Natural killer cell (primary cell): ENCODE measurements at regions not wholly inside any gene's neighbourhood (a gene's known extent, or its start where the extent isn't known, plus 50 kb on each side); places are given as distances from the start of the nearest gene placed in this dataset.

Source experiments
- ATAC-seq, 3 donors: fragments of 150-1000 bp in 2 of 3; fragments of 200-7000 bp in 1 of 3; cut with Tn5 transposase; 1 replicate in 1 of 3; 2 replicates in 2 of 3; pipeline ENCODE4 v1.10.0; 2021; ENCODE audit warnings: mild to moderate bottlenecking in 2 of 3, moderate library complexity in 2 of 3
- DNase-seq, 2 donors: peaks; one replicate each; pipeline versions ENCODE4 v3.0.0 to v3.0.0-alpha.2; 2013 to 2021; ENCODE audit warnings: mixed read lengths in 1 of 2
- H3K27ac ChIP-seq: one replicate; pipeline ENCODE4 v1.5.1; 2013; ENCODE audit warnings: mild to moderate bottlenecking, low read length
- H3K27me3 ChIP-seq: one replicate; pipeline ENCODE4 v1.6.1; 2013; ENCODE audit warnings: low read length; ENCODE audit not compliant: control insufficient read depth, insufficient read depth
- H3K36me3 ChIP-seq: one replicate; pipeline ENCODE4 v1.6.1; 2013; ENCODE audit warnings: low read length; ENCODE audit not compliant: control insufficient read depth, insufficient read depth
- H3K4me1 ChIP-seq: one replicate; pipeline ENCODE4 v1.6.1; 2013; ENCODE audit warnings: low read length; ENCODE audit not compliant: control insufficient read depth, insufficient read depth
- H3K4me3 ChIP-seq: one replicate; pipeline ENCODE4 v1.5.1; 2013; ENCODE audit warnings: low read length
- H3K9me3 ChIP-seq: one replicate; pipeline ENCODE4 v1.6.1; 2013; ENCODE audit warnings: low read length; ENCODE audit not compliant: control insufficient read depth, insufficient read depth
- H3K27ac Mint-ChIP-seq, 2 donors: one replicate each; pipeline ENCODE4 v1.8.0; 2022; ENCODE audit warnings: mild to moderate bottlenecking in 2 of 2, mixed read lengths in 2 of 2, moderate library complexity in 1 of 2
- H3K27me3 Mint-ChIP-seq, 2 donors: one replicate each; pipeline ENCODE4 v1.8.0; 2022; ENCODE audit warnings: low read depth in 2 of 2, mixed read lengths in 2 of 2
- H3K36me3 Mint-ChIP-seq: one replicate; pipeline ENCODE4 v1.8.0; 2022; ENCODE audit warnings: mixed read lengths
- H3K4me1 Mint-ChIP-seq, 2 donors: one replicate each; pipeline ENCODE4 v1.8.0; 2022; ENCODE audit warnings: mixed read lengths in 2 of 2
- H3K4me3 Mint-ChIP-seq: one replicate; pipeline ENCODE4 v1.8.0; 2022; ENCODE audit warnings: mild to moderate bottlenecking, moderate library complexity, mixed read lengths
- H3K9me3 Mint-ChIP-seq, 2 donors: one replicate each; pipeline ENCODE4 v1.8.0; 2022; ENCODE audit warnings: mixed read lengths in 2 of 2
- WGBS: methylation state at CpG from one replicate; pipeline ENCODE4 v1.1.7; 2013; ENCODE audit warnings: missing lambda C conversion rate; ENCODE audit not compliant: insufficient coverage; 5-methylcytosine and 5-hydroxymethylcytosine counted together
- intact Hi-C: fragments of 100-400 bp; cut with micrococcal nuclease; formaldehyde crosslinking; loops from one replicate; pipeline ENCODE4 v1.14.2; 2022
- TF ChIP-seq, protein P1 (sequence below): fragments of 200-600 bp; IDR thresholded peaks from one replicate; pipeline ENCODE4 v1.8.0; 2022; ENCODE audit warnings: antibody characterized with exemption

GRCh38 chr7:32285698-32286097, 204.5 kb downstream of the LSM5 start:
- H3K27ac ChIP-seq = no peak overlapping the region
- H3K27me3 ChIP-seq = no peaks in the 10 kb centered on the region
- H3K4me1 ChIP-seq = no peaks in the 10 kb centered on the region
- 50% methylated on average over 1 of the region's 2 CpGs for WGBS
- intact Hi-C loops = no loop called here
- H3K4me1 Mint-ChIP-seq = no peaks in the 10 kb centered on the region
- DNase-seq = no peak
- no peaks in the 10 kb centered on the region for H3K36me3 Mint-ChIP-seq
- H3K9me3 Mint-ChIP-seq = no peaks in the 10 kb centered on the region
- H3K27ac Mint-ChIP-seq = no peak overlapping the region
- no peaks in the 10 kb centered on the region for H3K36me3 ChIP-seq
- H3K9me3 ChIP-seq = no peaks in the 10 kb centered on the region
- no peak overlapping the region for H3K4me3 Mint-ChIP-seq
- H3K4me3 ChIP-seq = no peak overlapping the region
- ATAC-seq = no peak
- TF ChIP-seq, protein P1, sequence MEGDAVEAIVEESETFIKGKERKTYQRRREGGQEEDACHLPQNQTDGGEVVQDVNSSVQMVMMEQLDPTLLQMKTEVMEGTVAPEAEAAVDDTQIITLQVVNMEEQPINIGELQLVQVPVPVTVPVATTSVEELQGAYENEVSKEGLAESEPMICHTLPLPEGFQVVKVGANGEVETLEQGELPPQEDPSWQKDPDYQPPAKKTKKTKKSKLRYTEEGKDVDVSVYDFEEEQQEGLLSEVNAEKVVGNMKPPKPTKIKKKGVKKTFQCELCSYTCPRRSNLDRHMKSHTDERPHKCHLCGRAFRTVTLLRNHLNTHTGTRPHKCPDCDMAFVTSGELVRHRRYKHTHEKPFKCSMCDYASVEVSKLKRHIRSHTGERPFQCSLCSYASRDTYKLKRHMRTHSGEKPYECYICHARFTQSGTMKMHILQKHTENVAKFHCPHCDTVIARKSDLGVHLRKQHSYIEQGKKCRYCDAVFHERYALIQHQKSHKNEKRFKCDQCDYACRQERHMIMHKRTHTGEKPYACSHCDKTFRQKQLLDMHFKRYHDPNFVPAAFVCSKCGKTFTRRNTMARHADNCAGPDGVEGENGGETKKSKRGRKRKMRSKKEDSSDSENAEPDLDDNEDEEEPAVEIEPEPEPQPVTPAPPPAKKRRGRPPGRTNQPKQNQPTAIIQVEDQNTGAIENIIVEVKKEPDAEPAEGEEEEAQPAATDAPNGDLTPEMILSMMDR = no peak
- H3K27me3 Mint-ChIP-seq = peaks cover 0 to 2% of the 10 kb centered on the region in 2 donors

GRCh38 chr7:32283546-32283945, 206.6 kb downstream of the LSM5 start:
- Mint-ChIP-seq H3K4me3 (no peak overlapping the region), H3K27me3 (peaks cover 0 to 5% of the 10 kb centered on the region in 2 donors), H3K9me3 (no peaks in the 10 kb centered on the region), H3K27ac (no peak overlapping the region), H3K4me1 (no peaks in the 10 kb centered on the region), H3K36me3 (no peaks in the 10 kb centered on the region)
- intact Hi-C loops = no loop called here
- Histone ChIP-seq H3K4me3 (no peak overlapping the region), H3K4me1 (no peaks in the 10 kb centered on the region), H3K9me3 (no peaks in the 10 kb centered on the region), H3K27ac (no peak overlapping the region), H3K27me3 (no peaks in the 10 kb centered on the region), H3K36me3 (no peaks in the 10 kb centered on the region)
- ATAC-seq (no peak), DNase-seq (no peak)
- 89% methylated on average over 6 of the region's 6 CpGs for WGBS
- TF ChIP-seq, protein P1 = no peak

GRCh38 chr7:32279500-32279899, 209.3 kb upstream of the PDE1C start:
- no CpG with 5 or more reads among the region's 1 CpG for WGBS
- H3K27ac Mint-ChIP-seq = no peak overlapping the region
- Histone ChIP-seq H3K9me3 (no peaks in the 10 kb centered on the region), H3K27ac (no peak overlapping the region), H3K4me1 (no peaks in the 10 kb centered on the region), H3K4me3 (no peak overlapping the region), H3K36me3 (no peaks in the 10 kb centered on the region), H3K27me3 (no peaks in the 10 kb centered on the region)
- no peaks in the 10 kb centered on the region for H3K36me3 Mint-ChIP-seq
- TF ChIP-seq, protein P1 = no peak
- DNase-seq = no peak
- intact Hi-C loops = no loop called here
- no peak for ATAC-seq
- H3K4me3 Mint-ChIP-seq = no peak overlapping the region
- H3K9me3 Mint-ChIP-seq = no peaks in the 10 kb centered on the region
- peaks cover 0 to 8% of the 10 kb centered on the region in 2 donors for H3K27me3 Mint-ChIP-seq
- no peaks in the 10 kb centered on the region for H3K4me1 Mint-ChIP-seq

- H3K36me3 ChIP-seq = no peaks in the 10 kb centered on the region
- no peak overlapping the region for H3K27ac Mint-ChIP-seq
- H3K27me3 ChIP-seq = no peaks in the 10 kb centered on the region
- TF ChIP-seq, protein P1 = no peak
- ATAC-seq (no peak), DNase-seq (no peak)
- no peak overlapping the region for H3K4me3 ChIP-seq
- WGBS = 7% methylated on average over 2 of the region's 3 CpGs
- H3K4me1 ChIP-seq = no peaks in the 10 kb centered on the region
- H3K27ac ChIP-seq = no peak overlapping the region
- H3K9me3 ChIP-seq = no peaks in the 10 kb centered on the region
- no peaks in the 10 kb centered on the region for H3K9me3 Mint-ChIP-seq
- no peak overlapping the region for H3K4me3 Mint-ChIP-seq
- no peaks in the 10 kb centered on the region for H3K36me3 Mint-ChIP-seq
- peaks cover 0 to 8% of the 10 kb centered on the region in 2 donors for H3K27me3 Mint-ChIP-seq
- no peaks in the 10 kb centered on the region for H3K4me1 Mint-ChIP-seq
- intact Hi-C loops = no loop called here
Measured at GRCh38 chr7:32275216-32276009, 205.2 kb upstream of the PDE1C start.
